ENCODE measurements at regions not wholly inside any gene's neighbourhood (a gene's known extent, or its start where the extent isn't known, plus 50 kb on each side); places are given as distances from the start of the nearest gene placed in this dataset.

GRCh38 chr20:5400164-5400762, 83.5 kb upstream of the PROKR2 start:
- TF ChIP-seq, protein P1, sequence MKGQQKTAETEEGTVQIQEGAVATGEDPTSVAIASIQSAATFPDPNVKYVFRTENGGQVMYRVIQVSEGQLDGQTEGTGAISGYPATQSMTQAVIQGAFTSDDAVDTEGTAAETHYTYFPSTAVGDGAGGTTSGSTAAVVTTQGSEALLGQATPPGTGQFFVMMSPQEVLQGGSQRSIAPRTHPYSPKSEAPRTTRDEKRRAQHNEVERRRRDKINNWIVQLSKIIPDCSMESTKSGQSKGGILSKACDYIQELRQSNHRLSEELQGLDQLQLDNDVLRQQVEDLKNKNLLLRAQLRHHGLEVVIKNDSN (IDR thresholded peaks at IDR 0.05): no peak
- no peak for TF ChIP-seq MAX (IDR thresholded peaks at IDR 0.05)
- no peak for TF ChIP-seq RAD21 (IDR thresholded peaks at IDR 0.05; ENCODE audit: low read depth)
- TF ChIP-seq EP300 (IDR thresholded peaks at IDR 0.05; ENCODE audit: borderline replicate concordance): no peak
- TF ChIP-seq, protein P2, sequence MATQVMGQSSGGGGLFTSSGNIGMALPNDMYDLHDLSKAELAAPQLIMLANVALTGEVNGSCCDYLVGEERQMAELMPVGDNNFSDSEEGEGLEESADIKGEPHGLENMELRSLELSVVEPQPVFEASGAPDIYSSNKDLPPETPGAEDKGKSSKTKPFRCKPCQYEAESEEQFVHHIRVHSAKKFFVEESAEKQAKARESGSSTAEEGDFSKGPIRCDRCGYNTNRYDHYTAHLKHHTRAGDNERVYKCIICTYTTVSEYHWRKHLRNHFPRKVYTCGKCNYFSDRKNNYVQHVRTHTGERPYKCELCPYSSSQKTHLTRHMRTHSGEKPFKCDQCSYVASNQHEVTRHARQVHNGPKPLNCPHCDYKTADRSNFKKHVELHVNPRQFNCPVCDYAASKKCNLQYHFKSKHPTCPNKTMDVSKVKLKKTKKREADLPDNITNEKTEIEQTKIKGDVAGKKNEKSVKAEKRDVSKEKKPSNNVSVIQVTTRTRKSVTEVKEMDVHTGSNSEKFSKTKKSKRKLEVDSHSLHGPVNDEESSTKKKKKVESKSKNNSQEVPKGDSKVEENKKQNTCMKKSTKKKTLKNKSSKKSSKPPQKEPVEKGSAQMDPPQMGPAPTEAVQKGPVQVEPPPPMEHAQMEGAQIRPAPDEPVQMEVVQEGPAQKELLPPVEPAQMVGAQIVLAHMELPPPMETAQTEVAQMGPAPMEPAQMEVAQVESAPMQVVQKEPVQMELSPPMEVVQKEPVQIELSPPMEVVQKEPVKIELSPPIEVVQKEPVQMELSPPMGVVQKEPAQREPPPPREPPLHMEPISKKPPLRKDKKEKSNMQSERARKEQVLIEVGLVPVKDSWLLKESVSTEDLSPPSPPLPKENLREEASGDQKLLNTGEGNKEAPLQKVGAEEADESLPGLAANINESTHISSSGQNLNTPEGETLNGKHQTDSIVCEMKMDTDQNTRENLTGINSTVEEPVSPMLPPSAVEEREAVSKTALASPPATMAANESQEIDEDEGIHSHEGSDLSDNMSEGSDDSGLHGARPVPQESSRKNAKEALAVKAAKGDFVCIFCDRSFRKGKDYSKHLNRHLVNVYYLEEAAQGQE (IDR thresholded peaks at IDR 0.05; ENCODE audit: low read depth): peak; percentile 91

All from Ishikawa (cell line).